SK-N-SH (cell line): ENCODE measurements at regions not wholly inside any gene's neighbourhood (a gene's known extent, or its start where the extent isn't known, plus 50 kb on each side); places are given as distances from the start of the nearest gene placed in this dataset.

Experiments
- CTCF ChIA-PET: fragments of 300-600, 350-600 bp; formaldehyde crosslinking; extraction: SDS; loops from one replicate; lab custom pipeline; 2021; lab: Yijun Ruan, JAX
- POLR2A ChIA-PET: fragments of 350-600 bp; sonication (Branson Sonifier 250); formaldehyde crosslinking; extraction: SDS; loops from one replicate; lab custom pipeline; 2020; ENCODE audit warnings: antibody characterized with exemption, inconsistent platforms; lab: Yijun Ruan, JAX
- DNase-seq: peaks from one replicate; pipeline ENCODE4 v3.0.0; 2012
- H2AFZ ChIP-seq: fragments of 200-600 bp; sonication (generic); 2 replicates; pipeline ENCODE4 v1.8.1; 2016; ENCODE audit warnings: antibody characterized with exemption, mild to moderate bottlenecking, low read depth
- H3F3A ChIP-seq: fragments of 200-600 bp; sonication (generic); replicated peaks from 2 replicates; pipeline ENCODE3; 2016; ENCODE audit warnings: antibody characterized with exemption, mild to moderate bottlenecking; ENCODE audit not compliant: insufficient read depth
- H3K27ac ChIP-seq, 2 experiments: fragments of 200-500 bp in 1 of 2; fragments of 200-600 bp in 1 of 2; sonication (Bioruptor generic) in 1 of 2; sonication (generic), shearing (Covaris generic) in 1 of 2; 2 replicates each; pipeline versions ENCODE4 v1.5.1 to v1.6.1; 2014 to 2016; ENCODE audit warnings: low read depth in 2 of 2, inconsistent platforms in 1 of 2, low read length in 1 of 2, mild to moderate bottlenecking in 1 of 2, mixed read lengths in 1 of 2
- H3K27me3 ChIP-seq: fragments of 200-600 bp; sonication (generic), shearing (Covaris generic); 2 replicates; pipeline ENCODE4 v1.6.1; 2016; ENCODE audit warnings: mixed run types; ENCODE audit not compliant: insufficient read depth
- H3K36me3 ChIP-seq, 2 experiments: fragments of 200-500 bp in 1 of 2; fragments of 200-600 bp in 1 of 2; sonication (Bioruptor generic) in 1 of 2; sonication (generic) in 1 of 2; replicated peaks in 1 of 2; 2 replicates each; pipeline versions ENCODE3 to v1.5.1; 2014 to 2016; ENCODE audit warnings: low read length in 1 of 2, mild to moderate bottlenecking in 1 of 2; ENCODE audit not compliant: insufficient read depth in 2 of 2, control insufficient read depth in 1 of 2
- H3K4me1 ChIP-seq, 2 experiments: fragments of 200-500 bp in 1 of 2; fragments of 200-600 bp in 1 of 2; sonication (Bioruptor generic) in 1 of 2; sonication (generic), shearing (Covaris generic) in 1 of 2; 2 replicates each; pipeline versions ENCODE4 v1.5.1 to v1.6.1; 2014 to 2016; ENCODE audit warnings: low read depth in 1 of 2, low read length in 1 of 2, mixed run types in 1 of 2; ENCODE audit not compliant: insufficient read depth in 2 of 2, control insufficient read depth in 1 of 2
- H3K4me2 ChIP-seq: fragments of 200-600 bp; sonication (generic), shearing (Covaris generic); 2 replicates; pipeline ENCODE4 v1.6.1; 2017; ENCODE audit warnings: mixed run types
- H3K4me3 ChIP-seq, 2 experiments: fragments of 200-500 bp in 1 of 2; fragments of 200-600 bp in 1 of 2; sonication (Bioruptor generic) in 1 of 2; sonication (generic), shearing (Covaris generic) in 1 of 2; 2 replicates each; pipeline versions ENCODE4 v1.5.1 to v1.8.1; 2014 to 2016; ENCODE audit warnings: low read depth in 2 of 2, inconsistent platforms in 1 of 2, low read length in 1 of 2, mild to moderate bottlenecking in 1 of 2, mixed read lengths in 1 of 2, moderate library complexity in 1 of 2
- H3K79me2 ChIP-seq: fragments of 200-600 bp; sonication (generic); 2 replicates; pipeline ENCODE4 v1.8.1; 2017; ENCODE audit warnings: mild to moderate bottlenecking; ENCODE audit not compliant: insufficient read depth
- H3K9ac ChIP-seq: fragments of 200-600 bp; sonication (generic); 2 replicates; pipeline ENCODE4 v1.6.1; 2017; ENCODE audit warnings: mixed run types
- H3K9me2 ChIP-seq: fragments of 200-600 bp; sonication (generic); 2 replicates; pipeline ENCODE4 v1.6.1; 2017; ENCODE audit warnings: mixed run types
- H3K9me3 ChIP-seq: fragments of 200-600 bp; sonication (generic); 2 replicates; pipeline ENCODE4 v1.6.1; 2017; ENCODE audit warnings: mixed run types, mild to moderate bottlenecking, moderate library complexity
- H4K20me1 ChIP-seq: fragments of 200-600 bp; sonication (generic); 2 replicates; pipeline ENCODE4 v1.6.1; 2017; ENCODE audit warnings: mild to moderate bottlenecking, mixed run types; ENCODE audit not compliant: insufficient read depth
- CHD2 ChIP-seq: fragments of 150-350 bp; IDR thresholded peaks from 2 replicates; pipeline ENCODE4 v1.6.1; 2018; ENCODE audit warnings: low read length; ENCODE audit not compliant: partially characterized antibody
- CTCF ChIP-seq: fragments of 200-600 bp; sonication (generic); IDR thresholded peaks from 2 replicates; pipeline ENCODE4 v1.6.1; 2017; ENCODE audit warnings: antibody characterized with exemption, mild to moderate bottlenecking, moderate library complexity
- EZH2phosphoT487 ChIP-seq: fragments of 200-600 bp; sonication (generic); IDR thresholded peaks from 2 replicates; pipeline ENCODE4 v1.6.1; 2017; ENCODE audit warnings: low read depth, mixed run types, mild to moderate bottlenecking, antibody characterized with exemption, moderate library complexity, borderline replicate concordance
- FOSL2 ChIP-seq: IDR thresholded peaks from 2 replicates; pipeline ENCODE4 v1.4.0; 2012; ENCODE audit warnings: low read depth, mild to moderate bottlenecking, moderate library complexity, borderline replicate concordance
- FOXJ3 ChIP-seq: sonication (generic); formaldehyde crosslinking; IDR thresholded peaks from 2 replicates; pipeline ENCODE4 v1.5.1; 2020; ENCODE audit warnings: mild to moderate bottlenecking, missing genetic modification reagents
- FOXM1 ChIP-seq: IDR thresholded peaks from 2 replicates; pipeline ENCODE4 v1.4.0; 2012; ENCODE audit warnings: low read depth, mild to moderate bottlenecking
- GABPA ChIP-seq: IDR thresholded peaks from 2 replicates; pipeline ENCODE4 v1.4.0; 2012; ENCODE audit warnings: low read depth, mild to moderate bottlenecking
- GATA2 ChIP-seq: sonication (generic); formaldehyde crosslinking; IDR thresholded peaks from 2 replicates; pipeline ENCODE4 v1.5.0; 2020; ENCODE audit warnings: mild to moderate bottlenecking, missing genetic modification reagents
- MAX ChIP-seq: IDR thresholded peaks from 2 replicates; pipeline ENCODE4 v1.4.0; 2012; ENCODE audit warnings: low read depth
- MEF2A ChIP-seq: IDR thresholded peaks from 2 replicates; pipeline ENCODE4 v1.4.0; 2012; ENCODE audit warnings: low read depth, borderline replicate concordance
- MXI1 ChIP-seq: IDR thresholded peaks from 2 replicates; pipeline ENCODE4 v1.6.1; 2012; ENCODE audit warnings: mild to moderate bottlenecking, low read depth, low read length, improper control_type of control experiment
- NFIC ChIP-seq: IDR thresholded peaks from 2 replicates; pipeline ENCODE4 v1.4.0; 2012; ENCODE audit warnings: borderline replicate concordance
- NRF1 ChIP-seq: IDR thresholded peaks from 2 replicates; pipeline ENCODE4 v1.6.1; 2012; ENCODE audit warnings: low read depth, mild to moderate bottlenecking, low read length
- PBX3 ChIP-seq: IDR thresholded peaks from 2 replicates; pipeline ENCODE4; 2012
- RAD21 ChIP-seq: IDR thresholded peaks from 2 replicates; pipeline ENCODE4 v1.6.1; 2012; ENCODE audit warnings: mild to moderate bottlenecking, low read length
- RFX5 ChIP-seq: IDR thresholded peaks from 2 replicates; pipeline ENCODE4 v1.6.1; 2012; ENCODE audit warnings: mild to moderate bottlenecking, improper control_type of control experiment, low read length
- RXRA ChIP-seq: IDR thresholded peaks from 2 replicates; pipeline ENCODE4 v1.4.0; 2012; ENCODE audit warnings: low read depth, mild to moderate bottlenecking, borderline replicate concordance
- SIN3A ChIP-seq: IDR thresholded peaks from 2 replicates; pipeline ENCODE4 v1.6.1; 2012; ENCODE audit warnings: low read depth, mild to moderate bottlenecking, low read length, moderate library complexity, borderline replicate concordance
- SMC3 ChIP-seq: IDR thresholded peaks from 2 replicates; pipeline ENCODE4 v1.6.1; 2012; ENCODE audit warnings: low read depth, low read length, improper control_type of control experiment
- TAF1 ChIP-seq: IDR thresholded peaks from 2 replicates; pipeline ENCODE4 v1.6.1; 2012; ENCODE audit warnings: low read depth, mild to moderate bottlenecking, low read length, moderate library complexity, borderline replicate concordance
- TCF12 ChIP-seq: IDR thresholded peaks from 2 replicates; pipeline ENCODE4 v1.4.0; 2012
- TEAD4 ChIP-seq: IDR thresholded peaks from 2 replicates; pipeline ENCODE4 v1.4.0; 2012; ENCODE audit warnings: mild to moderate bottlenecking, borderline replicate concordance; ENCODE audit not compliant: insufficient read depth
- YY1 ChIP-seq: IDR thresholded peaks from 2 replicates; pipeline ENCODE4 v1.4.0; 2012; ENCODE audit warnings: low read depth, mild to moderate bottlenecking
- WGBS: methylation state at CpG from one replicate; pipeline ENCODE4 v1.1.6; 2017; ENCODE audit warnings: low lambda C conversion rate; 5-methylcytosine and 5-hydroxymethylcytosine counted together
- TF ChIP-seq, protein P1 (sequence below): fragments of 150-350 bp; IDR thresholded peaks from 2 replicates; pipeline ENCODE4 v1.6.1; 2017; ENCODE audit warnings: antibody characterized with exemption, low read length, low read depth, borderline replicate concordance
- TF ChIP-seq, protein P2 (sequence below): IDR thresholded peaks from 2 replicates; pipeline ENCODE4 v1.4.0; 2012; ENCODE audit warnings: low read depth, borderline replicate concordance

- no peaks in the 10 kb centered on the region for H3K79me2 ChIP-seq
- CTCF ChIA-PET = no interaction called here
- no peak for TF ChIP-seq FOXJ3 (CRISPR knock-in tag)
- TF ChIP-seq EZH2phosphoT487 = no peak
- no peak for TF ChIP-seq NRF1
- no peak for TF ChIP-seq TCF12
- TF ChIP-seq RFX5 = no peak
- TF ChIP-seq, protein P1, sequence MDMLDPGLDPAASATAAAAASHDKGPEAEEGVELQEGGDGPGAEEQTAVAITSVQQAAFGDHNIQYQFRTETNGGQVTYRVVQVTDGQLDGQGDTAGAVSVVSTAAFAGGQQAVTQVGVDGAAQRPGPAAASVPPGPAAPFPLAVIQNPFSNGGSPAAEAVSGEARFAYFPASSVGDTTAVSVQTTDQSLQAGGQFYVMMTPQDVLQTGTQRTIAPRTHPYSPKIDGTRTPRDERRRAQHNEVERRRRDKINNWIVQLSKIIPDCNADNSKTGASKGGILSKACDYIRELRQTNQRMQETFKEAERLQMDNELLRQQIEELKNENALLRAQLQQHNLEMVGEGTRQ = no peak
- TF ChIP-seq, protein P2, sequence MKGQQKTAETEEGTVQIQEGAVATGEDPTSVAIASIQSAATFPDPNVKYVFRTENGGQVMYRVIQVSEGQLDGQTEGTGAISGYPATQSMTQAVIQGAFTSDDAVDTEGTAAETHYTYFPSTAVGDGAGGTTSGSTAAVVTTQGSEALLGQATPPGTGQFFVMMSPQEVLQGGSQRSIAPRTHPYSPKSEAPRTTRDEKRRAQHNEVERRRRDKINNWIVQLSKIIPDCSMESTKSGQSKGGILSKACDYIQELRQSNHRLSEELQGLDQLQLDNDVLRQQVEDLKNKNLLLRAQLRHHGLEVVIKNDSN = no peak
- TF ChIP-seq RAD21 = no peak
- TF ChIP-seq TEAD4 = no peak
- TF ChIP-seq MAX = no peak
- TF ChIP-seq SIN3A = no peak
- no peak for TF ChIP-seq PBX3
- no peak for TF ChIP-seq MXI1
- TF ChIP-seq RXRA = no peak
- no peak for TF ChIP-seq CHD2
- TF ChIP-seq, all 33 proteins: peak for 0
- H2AFZ ChIP-seq = no peak overlapping the region
- H3K4me1 ChIP-seq = no peaks in the 10 kb centered on the region
- no peaks in the 10 kb centered on the region for H3K27me3 ChIP-seq
- no peaks in the 10 kb centered on the region for H4K20me1 ChIP-seq
- no peaks in the 10 kb centered on the region for H3K36me3 ChIP-seq
- WGBS = 44% methylated on average over 2 of the region's 2 CpGs
- no peak overlapping the region for H3K4me3 ChIP-seq
- H3F3A ChIP-seq = no peaks in the 10 kb centered on the region
- no peak overlapping the region for H3K4me2 ChIP-seq
- H3K9me2 ChIP-seq = no peaks in the 10 kb centered on the region
- no peak for DNase-seq
- H3K9ac ChIP-seq = no peak overlapping the region
- H3K9me3 ChIP-seq = no peaks in the 10 kb centered on the region
- no peak overlapping the region for H3K27ac ChIP-seq
- POLR2A ChIA-PET = no interaction called here
Observed at GRCh38 chr2:162928356-162928755, 89.8 kb upstream of the KCNH7 start.

- no peak overlapping the region for H3K4me3 ChIP-seq
- H3K79me2 ChIP-seq = no peaks in the 10 kb centered on the region
- no peaks in the 10 kb centered on the region for H3K4me1 ChIP-seq
- no peak overlapping the region for H2AFZ ChIP-seq
- H3F3A ChIP-seq = no peaks in the 10 kb centered on the region
- H3K27me3 ChIP-seq = no peaks in the 10 kb centered on the region
- no peak overlapping the region for H3K27ac ChIP-seq
- no peaks in the 10 kb centered on the region for H3K36me3 ChIP-seq
- WGBS = 49% methylated on average over 2 of the region's 2 CpGs
- H3K4me2 ChIP-seq = no peak overlapping the region
- CTCF ChIA-PET = no interaction called here
- H3K9ac ChIP-seq = no peak overlapping the region
- no peaks in the 10 kb centered on the region for H3K9me3 ChIP-seq
- POLR2A ChIA-PET = no interaction called here
- DNase-seq = no peak
- no peaks in the 10 kb centered on the region for H4K20me1 ChIP-seq
- no peaks in the 10 kb centered on the region for H3K9me2 ChIP-seq
- no peak for TF ChIP-seq FOXM1
- TF ChIP-seq RFX5 = no peak
- no peak for TF ChIP-seq NFIC
- TF ChIP-seq GATA2 (CRISPR knock-in tag) = no peak
- TF ChIP-seq GABPA = no peak
- no peak for TF ChIP-seq MEF2A
- TF ChIP-seq NRF1 = no peak
- TF ChIP-seq TAF1 = no peak
- no peak for TF ChIP-seq YY1
- TF ChIP-seq SMC3 = no peak
- no peak for TF ChIP-seq CTCF
- TF ChIP-seq SIN3A = no peak
- no peak for TF ChIP-seq MXI1
- no peak for TF ChIP-seq EZH2phosphoT487
- TF ChIP-seq FOSL2 = no peak
Observed at GRCh38 chr2:162926907-162927306, 88.3 kb upstream of the KCNH7 start.
